Esophagus squamous epithelium (tissue), 5 donors: ENCODE measurements at regions not wholly inside any gene's neighbourhood (a gene's known extent, or its start where the extent isn't known, plus 50 kb on each side); places are given as distances from the start of the nearest gene placed in this dataset.

Source experiments
- DNase-seq: peaks from one replicate; lab custom pipeline; 2025; lab: John Stamatoyannopoulos, UW
- H3K27ac ChIP-seq, 4 donors: fragments of 200-600 bp; sonication (generic); one replicate each; pipeline ENCODE4 v1.5.1; 2016 to 2019; ENCODE audit warnings: mild to moderate bottlenecking in 1 of 4
- H3K27me3 ChIP-seq, 4 donors: fragments of 200-600 bp; sonication (generic); 1 replicate in 3 of 4; 2 replicates in 1 of 4; pipeline versions ENCODE4 v1.5.1 to v1.6.0; 2017 to 2021; ENCODE audit warnings: antibody characterized with exemption in 1 of 4
- H3K36me3 ChIP-seq, 3 donors: fragments of 200-600 bp; sonication (generic); one replicate each; pipeline ENCODE4 v1.5.1; 2016 to 2019
- H3K4me1 ChIP-seq, 3 donors: fragments of 200-600 bp; sonication (generic); one replicate each; pipeline ENCODE4 v1.5.1; 2017 to 2019
- H3K4me3 ChIP-seq, 4 donors: fragments of 200-600 bp; sonication (generic); 1 replicate in 3 of 4; 2 replicates in 1 of 4; pipeline ENCODE4 v1.5.1; 2016 to 2019; ENCODE audit warnings: mild to moderate bottlenecking in 2 of 4, moderate library complexity in 1 of 4
- H3K9me3 ChIP-seq, 3 donors: fragments of 200-600 bp; sonication (generic); one replicate each; pipeline ENCODE4 v1.5.1; 2016 to 2019
- CTCF ChIP-seq, 6 experiments: fragments of 450-650 bp in 4 of 6; fragments of 200-600 bp in 2 of 6; sonication (generic) in 2 of 6; IDR thresholded peaks; one replicate each; pipeline ENCODE4 v1.5.1; 2016 to 2019; ENCODE audit warnings: antibody characterized with exemption in 6 of 6, mild to moderate bottlenecking in 4 of 6, moderate library complexity in 4 of 6
- POLR2A ChIP-seq, 4 donors: fragments of 450-650 bp; IDR thresholded peaks; one replicate each; pipeline ENCODE4 v1.6.1; 2017; ENCODE audit warnings: antibody characterized with exemption in 4 of 4, mild to moderate bottlenecking in 4 of 4, moderate library complexity in 3 of 4
- WGBS, 2 donors: methylation state at CpG; one replicate each; pipeline ENCODE4 v1.1.5; 2018; 5-methylcytosine and 5-hydroxymethylcytosine counted together
- intact Hi-C: fragments of 100-400 bp; cut with DNase I; formaldehyde crosslinking; loops from one replicate; pipeline ENCODE4 v1.15.0; 2022
- donor health status: DM: yes; HTN: yes; CAD: no.

- Histone ChIP-seq H3K36me3 (no peaks in the 10 kb centered on the region), H3K9me3 (no peaks in the 10 kb centered on the region), H3K4me3 (no peak overlapping the region), H3K27ac (no peak overlapping the region), H3K27me3 (peaks cover 0 to 24% (median 0%) of the 10 kb centered on the region in 4 donors), H3K4me1 (no peaks in the 10 kb centered on the region)
- WGBS, 2 donors = 61 to 74% methylated on average over 11 to 16 of the region's 25 CpGs
- TF ChIP-seq CTCF (IDR thresholded peaks at IDR 0.05) (no peak), POLR2A (IDR thresholded peaks at IDR 0.05) (no peak)
- intact Hi-C loops = loop anchor here (5.0 kb wide), 1 partner anchor 489 kb away; no protein-coding TSS in a partner anchor
- DNase-seq = no peak
These were observed 51.3 kb upstream of the NRN1 start for GRCh38 chr6:6058054-6058444.

- DNase-seq = no peak
- Histone ChIP-seq H3K4me3 (no peak overlapping the region), H3K4me1 (no peaks in the 10 kb centered on the region), H3K27me3 (peaks cover 0 to 27% (median 0%) of the 10 kb centered on the region in 4 donors), H3K27ac (no peak overlapping the region), H3K36me3 (no peaks in the 10 kb centered on the region), H3K9me3 (no peaks in the 10 kb centered on the region)
- 57 to 58% methylated on average over 9 of the region's 9 CpGs for WGBS, 2 donors
- TF ChIP-seq POLR2A (IDR thresholded peaks at IDR 0.05) (no peak), CTCF (IDR thresholded peaks at IDR 0.05) (peak in 5 of 6 experiments; percentile 39 to 64 (median 47))
- intact Hi-C loops = loop anchor here (5.0 kb wide), 1 partner anchor 490 kb away; no protein-coding TSS in a partner anchor
These were observed 50.8 kb upstream of the NRN1 start for GRCh38 chr6:6057442-6058053.
